SK-N-SH (cell line): ENCODE measurements at regions not wholly inside any gene's neighbourhood (a gene's known extent, or its start where the extent isn't known, plus 50 kb on each side); places are given as distances from the start of the nearest gene placed in this dataset.

ENCODE experiments used
- CTCF ChIA-PET: fragments of 300-600, 350-600 bp; formaldehyde crosslinking; extraction: SDS; loops from one replicate; lab custom pipeline; 2021; lab: Yijun Ruan, JAX
- POLR2A ChIA-PET: fragments of 350-600 bp; sonication (Branson Sonifier 250); formaldehyde crosslinking; extraction: SDS; loops from one replicate; lab custom pipeline; 2020; ENCODE audit warnings: antibody characterized with exemption, inconsistent platforms; lab: Yijun Ruan, JAX
- DNase-seq: peaks from one replicate; pipeline ENCODE4 v3.0.0; 2012
- H2AFZ ChIP-seq: fragments of 200-600 bp; sonication (generic); 2 replicates; pipeline ENCODE4 v1.8.1; 2016; ENCODE audit warnings: antibody characterized with exemption, mild to moderate bottlenecking, low read depth
- H3F3A ChIP-seq: fragments of 200-600 bp; sonication (generic); replicated peaks from 2 replicates; pipeline ENCODE3; 2016; ENCODE audit warnings: antibody characterized with exemption, mild to moderate bottlenecking; ENCODE audit not compliant: insufficient read depth
- H3K27ac ChIP-seq, 2 experiments: fragments of 200-500 bp in 1 of 2; fragments of 200-600 bp in 1 of 2; sonication (Bioruptor generic) in 1 of 2; sonication (generic), shearing (Covaris generic) in 1 of 2; 2 replicates each; pipeline versions ENCODE4 v1.5.1 to v1.6.1; 2014 to 2016; ENCODE audit warnings: low read depth in 2 of 2, inconsistent platforms in 1 of 2, low read length in 1 of 2, mild to moderate bottlenecking in 1 of 2, mixed read lengths in 1 of 2
- H3K27me3 ChIP-seq: fragments of 200-600 bp; sonication (generic), shearing (Covaris generic); 2 replicates; pipeline ENCODE4 v1.6.1; 2016; ENCODE audit warnings: mixed run types; ENCODE audit not compliant: insufficient read depth
- H3K36me3 ChIP-seq, 2 experiments: fragments of 200-500 bp in 1 of 2; fragments of 200-600 bp in 1 of 2; sonication (Bioruptor generic) in 1 of 2; sonication (generic) in 1 of 2; replicated peaks in 1 of 2; 2 replicates each; pipeline versions ENCODE3 to v1.5.1; 2014 to 2016; ENCODE audit warnings: low read length in 1 of 2, mild to moderate bottlenecking in 1 of 2; ENCODE audit not compliant: insufficient read depth in 2 of 2, control insufficient read depth in 1 of 2
- H3K4me1 ChIP-seq, 2 experiments: fragments of 200-500 bp in 1 of 2; fragments of 200-600 bp in 1 of 2; sonication (Bioruptor generic) in 1 of 2; sonication (generic), shearing (Covaris generic) in 1 of 2; 2 replicates each; pipeline versions ENCODE4 v1.5.1 to v1.6.1; 2014 to 2016; ENCODE audit warnings: low read depth in 1 of 2, low read length in 1 of 2, mixed run types in 1 of 2; ENCODE audit not compliant: insufficient read depth in 2 of 2, control insufficient read depth in 1 of 2
- H3K4me2 ChIP-seq: fragments of 200-600 bp; sonication (generic), shearing (Covaris generic); 2 replicates; pipeline ENCODE4 v1.6.1; 2017; ENCODE audit warnings: mixed run types
- H3K4me3 ChIP-seq, 2 experiments: fragments of 200-500 bp in 1 of 2; fragments of 200-600 bp in 1 of 2; sonication (Bioruptor generic) in 1 of 2; sonication (generic), shearing (Covaris generic) in 1 of 2; 2 replicates each; pipeline versions ENCODE4 v1.5.1 to v1.8.1; 2014 to 2016; ENCODE audit warnings: low read depth in 2 of 2, inconsistent platforms in 1 of 2, low read length in 1 of 2, mild to moderate bottlenecking in 1 of 2, mixed read lengths in 1 of 2, moderate library complexity in 1 of 2
- H3K79me2 ChIP-seq: fragments of 200-600 bp; sonication (generic); 2 replicates; pipeline ENCODE4 v1.8.1; 2017; ENCODE audit warnings: mild to moderate bottlenecking; ENCODE audit not compliant: insufficient read depth
- H3K9ac ChIP-seq: fragments of 200-600 bp; sonication (generic); 2 replicates; pipeline ENCODE4 v1.6.1; 2017; ENCODE audit warnings: mixed run types
- H3K9me2 ChIP-seq: fragments of 200-600 bp; sonication (generic); 2 replicates; pipeline ENCODE4 v1.6.1; 2017; ENCODE audit warnings: mixed run types
- H3K9me3 ChIP-seq: fragments of 200-600 bp; sonication (generic); 2 replicates; pipeline ENCODE4 v1.6.1; 2017; ENCODE audit warnings: mixed run types, mild to moderate bottlenecking, moderate library complexity
- H4K20me1 ChIP-seq: fragments of 200-600 bp; sonication (generic); 2 replicates; pipeline ENCODE4 v1.6.1; 2017; ENCODE audit warnings: mild to moderate bottlenecking, mixed run types; ENCODE audit not compliant: insufficient read depth
- ELF1 ChIP-seq: IDR thresholded peaks from 2 replicates; pipeline ENCODE4 v1.4.0; 2012
- FOSL2 ChIP-seq: IDR thresholded peaks from 2 replicates; pipeline ENCODE4 v1.4.0; 2012; ENCODE audit warnings: low read depth, mild to moderate bottlenecking, moderate library complexity, borderline replicate concordance
- FOXJ3 ChIP-seq: sonication (generic); formaldehyde crosslinking; IDR thresholded peaks from 2 replicates; pipeline ENCODE4 v1.5.1; 2020; ENCODE audit warnings: mild to moderate bottlenecking, missing genetic modification reagents
- FOXM1 ChIP-seq: IDR thresholded peaks from 2 replicates; pipeline ENCODE4 v1.4.0; 2012; ENCODE audit warnings: low read depth, mild to moderate bottlenecking
- GABPA ChIP-seq: IDR thresholded peaks from 2 replicates; pipeline ENCODE4 v1.4.0; 2012; ENCODE audit warnings: low read depth, mild to moderate bottlenecking
- GATA2 ChIP-seq: sonication (generic); formaldehyde crosslinking; IDR thresholded peaks from 2 replicates; pipeline ENCODE4 v1.5.0; 2020; ENCODE audit warnings: mild to moderate bottlenecking, missing genetic modification reagents
- IRF3 ChIP-seq: fragments of 150-350 bp; IDR thresholded peaks from 2 replicates; pipeline ENCODE4 v1.6.1; 2016; ENCODE audit warnings: mild to moderate bottlenecking, low read depth, low read length
- MEF2A ChIP-seq: IDR thresholded peaks from 2 replicates; pipeline ENCODE4 v1.4.0; 2012; ENCODE audit warnings: low read depth, borderline replicate concordance
- MXI1 ChIP-seq: IDR thresholded peaks from 2 replicates; pipeline ENCODE4 v1.6.1; 2012; ENCODE audit warnings: mild to moderate bottlenecking, low read depth, low read length, improper control_type of control experiment
- NRF1 ChIP-seq: IDR thresholded peaks from 2 replicates; pipeline ENCODE4 v1.6.1; 2012; ENCODE audit warnings: low read depth, mild to moderate bottlenecking, low read length
- RCOR1 ChIP-seq: fragments of 150-350 bp; IDR thresholded peaks from 2 replicates; pipeline ENCODE4 v1.6.1; 2017; ENCODE audit warnings: antibody characterized with exemption, low read length
- RFX5 ChIP-seq: IDR thresholded peaks from 2 replicates; pipeline ENCODE4 v1.6.1; 2012; ENCODE audit warnings: mild to moderate bottlenecking, improper control_type of control experiment, low read length
- YY1 ChIP-seq: IDR thresholded peaks from 2 replicates; pipeline ENCODE4 v1.4.0; 2012; ENCODE audit warnings: low read depth, mild to moderate bottlenecking
- WGBS: methylation state at CpG from one replicate; pipeline ENCODE4 v1.1.6; 2017; ENCODE audit warnings: low lambda C conversion rate; 5-methylcytosine and 5-hydroxymethylcytosine counted together
- TF ChIP-seq, protein P1 (sequence below): IDR thresholded peaks from 2 replicates; pipeline ENCODE4 v1.4.0; 2012; ENCODE audit warnings: low read depth
- TF ChIP-seq, protein P2 (sequence below): IDR thresholded peaks from 2 replicates; pipeline ENCODE4 v1.4.0; 2012; ENCODE audit warnings: low read depth, borderline replicate concordance
- TF ChIP-seq, protein P3 (sequence below): IDR thresholded peaks from 2 replicates; pipeline ENCODE4 v1.4.0; 2012; ENCODE audit warnings: low read depth, borderline replicate concordance

DNA sequence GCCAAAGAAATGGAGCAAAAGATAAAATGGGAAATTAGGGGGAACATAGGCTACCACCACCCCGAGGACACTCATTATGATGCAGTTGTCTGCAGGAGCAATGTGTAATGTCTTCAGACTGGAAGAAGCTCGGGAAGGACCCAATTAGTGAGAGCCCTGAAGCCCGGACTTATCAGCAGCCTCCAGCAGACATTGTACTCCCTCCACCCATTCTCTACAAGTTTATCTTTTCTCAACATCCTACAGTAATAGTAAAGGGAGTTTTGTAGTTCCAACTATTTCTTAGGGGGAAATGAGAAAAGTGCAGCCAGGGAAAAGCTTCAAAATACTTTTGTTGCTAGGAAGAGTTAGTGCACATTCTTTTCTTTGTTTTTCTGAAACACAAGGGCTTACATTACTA is 657.3 kb upstream of the COBL start:
- no peaks in the 10 kb centered on the region for H3K79me2 ChIP-seq
- no peak overlapping the region for H3K4me3 ChIP-seq
- TF ChIP-seq IRF3 (no peak), MEF2A (no peak), GATA2 (CRISPR knock-in tag) (no peak), FOXJ3 (CRISPR knock-in tag) (no peak), FOSL2 (no peak), NRF1 (no peak), YY1 (no peak), GABPA (no peak)
- 16% methylated on average over 3 of the region's 3 CpGs for WGBS
- no peak overlapping the region for H2AFZ ChIP-seq
- no peaks in the 10 kb centered on the region; a peak in 1 of 4 replicates for H3K4me1 ChIP-seq
- ChIA-PET POLR2A (no interaction called here), CTCF (interaction anchor here (0.6 to 1.1 kb wide), 2 partner anchors 43 to 111 kb away, joined by 3 read pairs; no protein-coding TSS in a partner anchor)
- no peak overlapping the region for H3K9ac ChIP-seq
- no peaks in the 10 kb centered on the region for H4K20me1 ChIP-seq
- no peaks in the 10 kb centered on the region for H3K9me2 ChIP-seq
- no peaks in the 10 kb centered on the region; the same call in 1 of the 2 replicates for H3K9me3 ChIP-seq
- no peak overlapping the region for H3K4me2 ChIP-seq
- H3K27ac ChIP-seq: no peak overlapping the region
- no peaks in the 10 kb centered on the region for H3K27me3 ChIP-seq
- H3K36me3 ChIP-seq: no peaks in the 10 kb centered on the region
- H3F3A ChIP-seq: no peaks in the 10 kb centered on the region
- no peak for DNase-seq

- Histone ChIP-seq H4K20me1 (no peaks in the 10 kb centered on the region), H3K9ac (no peak overlapping the region), H3K4me3 (no peak overlapping the region), H3K4me1 (no peaks in the 10 kb centered on the region; a peak in 1 of 4 replicates), H3K9me2 (no peaks in the 10 kb centered on the region), H2AFZ (no peak overlapping the region), H3K36me3 (no peaks in the 10 kb centered on the region), H3K27me3 (no peaks in the 10 kb centered on the region), H3K4me2 (no peak overlapping the region), H3K9me3 (no peaks in the 10 kb centered on the region; the same call in 1 of the 2 replicates), H3K27ac (no peak overlapping the region), H3K79me2 (no peaks in the 10 kb centered on the region), H3F3A (no peaks in the 10 kb centered on the region)
- TF ChIP-seq, protein P1, sequence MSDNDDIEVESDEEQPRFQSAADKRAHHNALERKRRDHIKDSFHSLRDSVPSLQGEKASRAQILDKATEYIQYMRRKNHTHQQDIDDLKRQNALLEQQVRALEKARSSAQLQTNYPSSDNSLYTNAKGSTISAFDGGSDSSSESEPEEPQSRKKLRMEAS: no peak
- TF ChIP-seq GATA2 (CRISPR knock-in tag): no peak
- ChIA-PET POLR2A (no interaction called here), CTCF (interaction anchor here (1.1 kb wide), 1 partner anchor 44 kb away, joined by 3 read pairs; no protein-coding TSS in a partner anchor)
- no peak for DNase-seq
- 53% methylated on average over 10 of the region's 10 CpGs for WGBS
Measured at GRCh38 chr7:51973071-51973470, 656.5 kb upstream of the COBL start.

- no peak overlapping the region for H3K27ac ChIP-seq
- no peaks in the 10 kb centered on the region for H3K9me2 ChIP-seq
- no peak overlapping the region for H3K4me2 ChIP-seq
- H4K20me1 ChIP-seq: no peaks in the 10 kb centered on the region
- POLR2A ChIA-PET: no interaction called here
- H3K9ac ChIP-seq: no peak overlapping the region
- DNase-seq: no peak
- H3K79me2 ChIP-seq: no peaks in the 10 kb centered on the region
- H3K4me1 ChIP-seq: no peaks in the 10 kb centered on the region; a peak in 1 of 4 replicates
- CTCF ChIA-PET: interaction anchor here (1.4 kb wide), 1 partner anchor 14 kb away, joined by 4 read pairs; no protein-coding TSS in a partner anchor
- H3K9me3 ChIP-seq: no peaks in the 10 kb centered on the region; the same call in 1 of the 2 replicates
- 28% methylated on average over 4 of the region's 4 CpGs for WGBS
- no peaks in the 10 kb centered on the region for H3K27me3 ChIP-seq
- no peaks in the 10 kb centered on the region for H3K36me3 ChIP-seq
- H3K4me3 ChIP-seq: no peak overlapping the region
- no peak overlapping the region for H2AFZ ChIP-seq
- no peaks in the 10 kb centered on the region for H3F3A ChIP-seq
- TF ChIP-seq RCOR1 (no peak), ELF1 (no peak), YY1 (no peak), RFX5 (no peak), FOXJ3 (CRISPR knock-in tag) (no peak), MXI1 (no peak), FOXM1 (no peak), MEF2A (no peak)
- TF ChIP-seq, protein P2, sequence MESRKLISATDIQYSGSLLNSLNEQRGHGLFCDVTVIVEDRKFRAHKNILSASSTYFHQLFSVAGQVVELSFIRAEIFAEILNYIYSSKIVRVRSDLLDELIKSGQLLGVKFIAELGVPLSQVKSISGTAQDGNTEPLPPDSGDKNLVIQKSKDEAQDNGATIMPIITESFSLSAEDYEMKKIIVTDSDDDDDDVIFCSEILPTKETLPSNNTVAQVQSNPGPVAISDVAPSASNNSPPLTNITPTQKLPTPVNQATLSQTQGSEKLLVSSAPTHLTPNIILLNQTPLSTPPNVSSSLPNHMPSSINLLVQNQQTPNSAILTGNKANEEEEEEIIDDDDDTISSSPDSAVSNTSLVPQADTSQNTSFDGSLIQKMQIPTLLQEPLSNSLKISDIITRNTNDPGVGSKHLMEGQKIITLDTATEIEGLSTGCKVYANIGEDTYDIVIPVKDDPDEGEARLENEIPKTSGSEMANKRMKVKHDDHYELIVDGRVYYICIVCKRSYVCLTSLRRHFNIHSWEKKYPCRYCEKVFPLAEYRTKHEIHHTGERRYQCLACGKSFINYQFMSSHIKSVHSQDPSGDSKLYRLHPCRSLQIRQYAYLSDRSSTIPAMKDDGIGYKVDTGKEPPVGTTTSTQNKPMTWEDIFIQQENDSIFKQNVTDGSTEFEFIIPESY: no peak
- TF ChIP-seq, protein P3, sequence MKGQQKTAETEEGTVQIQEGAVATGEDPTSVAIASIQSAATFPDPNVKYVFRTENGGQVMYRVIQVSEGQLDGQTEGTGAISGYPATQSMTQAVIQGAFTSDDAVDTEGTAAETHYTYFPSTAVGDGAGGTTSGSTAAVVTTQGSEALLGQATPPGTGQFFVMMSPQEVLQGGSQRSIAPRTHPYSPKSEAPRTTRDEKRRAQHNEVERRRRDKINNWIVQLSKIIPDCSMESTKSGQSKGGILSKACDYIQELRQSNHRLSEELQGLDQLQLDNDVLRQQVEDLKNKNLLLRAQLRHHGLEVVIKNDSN: no peak
- TF ChIP-seq, protein P1: no peak
Measured at GRCh38 chr7:51970961-51971665, 654.5 kb upstream of the COBL start.
